ENCODE measurements at regions not wholly inside any gene's neighbourhood (a gene's known extent, or its start where the extent isn't known, plus 50 kb on each side); places are given as distances from the start of the nearest gene placed in this dataset.

DNA sequence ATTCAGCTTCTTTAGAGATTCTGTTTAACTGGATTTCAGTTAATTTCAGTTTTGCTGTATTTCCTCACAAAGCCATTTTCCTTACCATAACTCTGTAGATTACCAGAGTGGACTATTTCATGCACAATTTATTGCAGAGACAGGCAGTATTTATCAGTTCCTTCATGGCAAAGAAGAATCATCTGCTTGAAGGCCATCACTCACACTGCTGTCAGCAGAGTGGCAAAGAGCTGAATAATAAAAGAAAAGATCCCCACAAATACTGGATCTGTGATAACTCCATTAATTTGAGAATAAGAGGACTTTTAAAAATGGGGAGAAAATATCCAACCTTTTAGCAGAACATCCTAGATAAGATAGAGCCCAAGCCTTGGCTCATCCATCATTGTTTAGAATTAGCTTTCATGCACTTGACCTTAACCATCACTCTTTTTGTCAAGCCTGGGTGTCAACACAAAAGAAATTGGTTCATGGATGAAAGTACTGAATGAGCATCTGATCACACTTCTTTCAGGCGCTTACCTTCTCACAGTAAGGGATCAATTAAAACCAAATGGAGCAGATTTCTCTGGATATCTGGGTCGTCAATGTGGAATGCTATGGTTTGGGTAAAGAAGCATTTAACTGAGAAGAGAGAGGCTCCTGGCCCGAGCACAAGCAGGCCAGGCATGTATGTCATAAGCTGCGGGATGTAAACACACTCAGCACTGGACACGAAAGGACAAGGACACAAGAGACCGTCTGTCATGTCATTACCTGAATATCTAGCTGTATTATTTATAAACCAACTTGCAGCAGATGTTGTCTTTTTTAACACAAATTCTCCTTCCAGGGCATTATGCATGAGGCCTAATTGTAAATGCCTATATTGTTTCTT is 376.2 kb downstream of the ZNF521 start:
- Mint-ChIP-seq H3K27ac (no peak overlapping the region), H3K9me3 (peaks cover 10% of the 10 kb centered on the region), H3K4me1 (ENCODE audit: low read depth) (no peaks in the 10 kb centered on the region), H3K36me3 (ENCODE audit: low read depth) (no peaks in the 10 kb centered on the region), H3K27me3 (ENCODE audit: insufficient read depth) (peaks cover 1% of the 10 kb centered on the region; the same call in 1 of the 2 replicates), H3K4me3 (no peak overlapping the region)
- no peak for DNase-seq
- TF ChIP-seq, protein P1, sequence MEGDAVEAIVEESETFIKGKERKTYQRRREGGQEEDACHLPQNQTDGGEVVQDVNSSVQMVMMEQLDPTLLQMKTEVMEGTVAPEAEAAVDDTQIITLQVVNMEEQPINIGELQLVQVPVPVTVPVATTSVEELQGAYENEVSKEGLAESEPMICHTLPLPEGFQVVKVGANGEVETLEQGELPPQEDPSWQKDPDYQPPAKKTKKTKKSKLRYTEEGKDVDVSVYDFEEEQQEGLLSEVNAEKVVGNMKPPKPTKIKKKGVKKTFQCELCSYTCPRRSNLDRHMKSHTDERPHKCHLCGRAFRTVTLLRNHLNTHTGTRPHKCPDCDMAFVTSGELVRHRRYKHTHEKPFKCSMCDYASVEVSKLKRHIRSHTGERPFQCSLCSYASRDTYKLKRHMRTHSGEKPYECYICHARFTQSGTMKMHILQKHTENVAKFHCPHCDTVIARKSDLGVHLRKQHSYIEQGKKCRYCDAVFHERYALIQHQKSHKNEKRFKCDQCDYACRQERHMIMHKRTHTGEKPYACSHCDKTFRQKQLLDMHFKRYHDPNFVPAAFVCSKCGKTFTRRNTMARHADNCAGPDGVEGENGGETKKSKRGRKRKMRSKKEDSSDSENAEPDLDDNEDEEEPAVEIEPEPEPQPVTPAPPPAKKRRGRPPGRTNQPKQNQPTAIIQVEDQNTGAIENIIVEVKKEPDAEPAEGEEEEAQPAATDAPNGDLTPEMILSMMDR (IDR thresholded peaks at IDR 0.05): no peak

DNA sequence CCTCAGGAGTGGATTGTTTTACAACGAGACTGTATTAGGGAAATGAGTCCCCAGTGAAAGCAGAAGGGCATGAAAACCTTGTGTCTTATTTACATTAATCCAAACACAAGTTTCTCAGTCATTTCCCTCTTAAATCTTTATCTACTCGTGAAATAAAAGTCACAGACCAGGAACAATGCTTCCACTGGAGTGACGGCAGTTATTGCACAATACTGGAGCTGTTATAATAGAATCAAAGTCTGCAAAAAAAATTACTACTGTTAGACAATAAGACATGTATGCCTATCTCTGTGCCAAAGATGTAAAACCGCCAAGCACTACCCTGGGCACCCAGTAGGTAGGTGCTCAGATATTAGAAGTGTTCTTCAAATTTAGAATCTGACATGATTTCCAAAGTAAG is 375.5 kb downstream of the ZNF521 start:
- no peaks in the 10 kb centered on the region; the same call in 1 of the 2 replicates for H3K4me1 Mint-ChIP-seq (ENCODE audit: low read depth)
- H3K27me3 Mint-ChIP-seq (ENCODE audit: insufficient read depth): peaks cover 3% of the 10 kb centered on the region; the same call in 1 of the 2 replicates
- no peak for DNase-seq
- H3K36me3 Mint-ChIP-seq (ENCODE audit: low read depth): no peaks in the 10 kb centered on the region
- TF ChIP-seq, protein P1 (IDR thresholded peaks at IDR 0.05): no peak
- H3K27ac Mint-ChIP-seq: no peak overlapping the region
- no peak overlapping the region for H3K4me3 Mint-ChIP-seq
- peaks cover 10% of the 10 kb centered on the region for H3K9me3 Mint-ChIP-seq

DNA sequence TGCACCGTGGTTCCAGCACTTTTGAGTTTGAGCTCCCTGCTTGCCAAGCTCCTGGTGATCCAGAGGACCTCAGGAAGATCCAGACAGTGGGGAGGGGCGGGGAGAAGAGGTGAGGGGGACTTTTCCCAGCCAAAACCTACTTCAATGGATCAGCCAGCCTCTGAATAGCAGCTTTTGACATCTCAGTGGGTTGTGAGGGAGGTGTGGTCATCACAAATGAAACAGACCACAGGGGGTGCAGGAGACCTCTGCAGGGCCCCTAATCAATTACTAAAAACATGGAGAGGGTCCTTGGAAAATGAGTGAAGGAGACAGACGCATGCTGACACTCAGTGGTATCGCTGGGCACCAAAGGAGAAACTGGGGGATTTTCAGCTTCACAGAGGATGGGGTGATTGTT is 372.7 kb downstream of the ZNF521 start:
- TF ChIP-seq, protein P1 (IDR thresholded peaks at IDR 0.05): no peak
- DNase-seq: no peak
- Mint-ChIP-seq H3K27me3 (ENCODE audit: insufficient read depth) (peaks cover 3% of the 10 kb centered on the region; the same call in 1 of the 2 replicates), H3K4me3 (no peak overlapping the region), H3K36me3 (ENCODE audit: low read depth) (no peaks in the 10 kb centered on the region), H3K27ac (no peak overlapping the region), H3K9me3 (peaks cover 10% of the 10 kb centered on the region; the same call in 1 of the 2 replicates), H3K4me1 (ENCODE audit: low read depth) (peaks cover 14% of the 10 kb centered on the region; the same call in 1 of the 2 replicates)

DNA sequence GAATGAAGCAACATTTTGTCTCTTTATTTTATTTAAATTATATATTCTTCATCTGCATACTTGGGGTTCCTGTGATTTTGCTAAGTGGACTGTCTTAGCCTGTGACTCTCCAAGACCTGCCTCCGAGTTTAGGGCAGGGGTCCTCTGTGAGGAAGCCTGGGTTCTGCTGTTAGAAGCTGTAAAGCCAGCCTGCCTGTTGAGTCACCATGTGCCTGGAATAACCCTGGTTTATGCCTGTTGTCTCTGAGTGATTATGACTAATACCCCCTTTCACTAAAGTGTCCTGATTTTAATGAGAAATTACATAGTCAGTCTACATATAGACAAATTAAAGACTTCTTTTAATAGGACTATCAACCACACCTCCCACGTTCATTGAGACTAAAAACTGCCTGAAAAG is 369.1 kb downstream of the ZNF521 start:
- peaks cover 6% of the 10 kb centered on the region; the same call in 1 of the 2 replicates for H3K27me3 Mint-ChIP-seq (ENCODE audit: insufficient read depth)
- DNase-seq: peak; percentile 33
- TF ChIP-seq, protein P1 (IDR thresholded peaks at IDR 0.05): no peak
- peaks cover 5% of the 10 kb centered on the region; the same call in 1 of the 2 replicates for H3K9me3 Mint-ChIP-seq
- H3K36me3 Mint-ChIP-seq (ENCODE audit: low read depth): no peaks in the 10 kb centered on the region
- H3K4me3 Mint-ChIP-seq: no peak overlapping the region
- H3K4me1 Mint-ChIP-seq (ENCODE audit: low read depth): peaks cover 24% of the 10 kb centered on the region; the same call in 1 of the 2 replicates
- H3K27ac Mint-ChIP-seq: no peak overlapping the region

DNA sequence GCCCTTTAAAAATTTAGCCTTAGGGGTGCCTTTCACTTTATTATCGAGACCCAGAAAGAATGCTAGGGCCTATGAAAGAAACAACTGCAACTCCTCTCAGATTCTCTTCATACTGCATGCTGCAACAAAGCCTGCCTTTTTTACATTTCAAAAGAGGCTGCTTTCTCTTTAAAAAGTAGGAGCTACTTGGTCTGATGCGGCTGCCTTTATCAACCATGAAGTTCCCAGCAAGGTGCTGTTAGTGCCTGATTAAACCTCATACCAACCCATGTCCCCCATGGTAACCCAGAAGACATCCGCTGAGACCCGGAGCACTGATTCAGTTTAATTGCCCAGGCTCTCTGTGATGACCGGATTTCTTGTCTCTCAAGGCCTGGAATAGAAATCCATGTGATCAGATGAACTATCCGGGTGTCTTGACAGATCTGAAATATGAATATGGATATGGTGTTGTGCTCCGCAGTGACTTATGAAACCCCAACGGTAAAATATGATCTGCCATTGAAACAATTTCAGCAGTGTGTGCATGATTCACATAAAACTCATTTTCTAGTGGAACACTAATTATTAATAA is 368.3 kb downstream of the ZNF521 start:
- Mint-ChIP-seq H3K27ac (no peak overlapping the region), H3K36me3 (ENCODE audit: low read depth) (no peaks in the 10 kb centered on the region), H3K27me3 (ENCODE audit: insufficient read depth) (peaks cover 6% of the 10 kb centered on the region; the same call in 1 of the 2 replicates), H3K9me3 (peaks cover 5% of the 10 kb centered on the region; the same call in 1 of the 2 replicates), H3K4me3 (no peak overlapping the region), H3K4me1 (ENCODE audit: low read depth) (peaks cover 24% of the 10 kb centered on the region; the same call in 1 of the 2 replicates)
- DNase-seq: no peak
- TF ChIP-seq, protein P1 (IDR thresholded peaks at IDR 0.05): no peak

Measured in HFFc6 (cell line).